Urinary bladder (tissue), 3 donors: ENCODE measurements at regions not wholly inside any gene's neighbourhood (a gene's known extent, or its start where the extent isn't known, plus 50 kb on each side); places are given as distances from the start of the nearest gene placed in this dataset.

Experiments
- DNase-seq: peaks from one replicate; pipeline ENCODE4 v3.0.0-alpha.2; 2015; ENCODE audit errors: extremely low spot score
- H3K27ac ChIP-seq: one replicate; pipeline ENCODE4 v1.5.1; 2013; ENCODE audit warnings: low read depth, mild to moderate bottlenecking, moderate library complexity
- H3K36me3 ChIP-seq: one replicate; pipeline ENCODE4 v1.6.1; 2013; ENCODE audit warnings: mild to moderate bottlenecking, moderate library complexity; ENCODE audit not compliant: insufficient read depth
- H3K4me1 ChIP-seq: one replicate; pipeline ENCODE4 v1.6.1; 2013; ENCODE audit warnings: mild to moderate bottlenecking, moderate library complexity; ENCODE audit not compliant: insufficient read depth
- H3K4me3 ChIP-seq: one replicate; pipeline ENCODE4 v1.5.1; 2013; ENCODE audit warnings: low read depth, low read length
- WGBS: extraction: QIAGEN DNeasy Blood & Tissue Kit; methylation state at CpG from one replicate; pipeline ENCODE4 v1.1.7; 2013; 5-methylcytosine and 5-hydroxymethylcytosine counted together
- donor health status: healthy with polysubstance abuse.
- donor health status: healthy.

- Histone ChIP-seq H3K27ac (no peak overlapping the region), H3K4me3 (no peak overlapping the region), H3K36me3 (no peaks in the 10 kb centered on the region), H3K4me1 (no peaks in the 10 kb centered on the region)
- no peak for DNase-seq
Measured at GRCh38 chr7:45993621-45994020, 72.5 kb upstream of the IGFBP3 start.

DNA sequence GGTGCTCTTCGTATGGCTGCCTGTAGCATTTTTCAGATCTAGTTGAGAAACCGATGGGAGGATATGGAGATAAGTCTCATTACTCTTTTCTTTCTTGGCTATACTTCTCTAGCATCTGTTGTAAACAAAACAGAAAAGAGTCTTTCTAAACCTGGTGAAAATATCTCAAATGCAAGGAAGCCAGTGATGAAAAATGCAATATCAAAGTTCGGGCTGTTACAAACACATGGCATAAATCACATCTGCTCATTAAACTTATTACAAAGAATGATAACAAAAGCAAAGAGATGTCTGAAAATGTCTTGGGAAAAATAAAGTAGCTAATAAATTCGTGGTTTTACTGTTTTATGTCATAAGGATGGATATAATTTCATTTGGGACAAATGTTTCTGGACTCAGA lies 71.8 kb upstream of the IGFBP3 start:
- Histone ChIP-seq H3K4me3 (no peak overlapping the region), H3K4me1 (no peaks in the 10 kb centered on the region), H3K27ac (no peak overlapping the region), H3K36me3 (no peaks in the 10 kb centered on the region)
- no peak for DNase-seq
- WGBS: 43% methylated on average over 4 of the region's 4 CpGs

GRCh38 chr7:45990276-45990675 lies 69.2 kb upstream of the IGFBP3 start:
- no peak overlapping the region for H3K4me3 ChIP-seq
- H3K36me3 ChIP-seq: no peaks in the 10 kb centered on the region
- no peaks in the 10 kb centered on the region for H3K4me1 ChIP-seq
- no peak for DNase-seq
- H3K27ac ChIP-seq: no peak overlapping the region
- WGBS: 74% methylated on average over 3 of the region's 3 CpGs

- no peaks in the 10 kb centered on the region for H3K36me3 ChIP-seq
- no peak for DNase-seq
- no peaks in the 10 kb centered on the region for H3K4me1 ChIP-seq
- no peak overlapping the region for H3K27ac ChIP-seq
- WGBS: 91% methylated on average over 9 of the region's 9 CpGs
- no peak overlapping the region for H3K4me3 ChIP-seq
Measured at GRCh38 chr7:45988405-45989057, 67.5 kb upstream of the IGFBP3 start.

DNA sequence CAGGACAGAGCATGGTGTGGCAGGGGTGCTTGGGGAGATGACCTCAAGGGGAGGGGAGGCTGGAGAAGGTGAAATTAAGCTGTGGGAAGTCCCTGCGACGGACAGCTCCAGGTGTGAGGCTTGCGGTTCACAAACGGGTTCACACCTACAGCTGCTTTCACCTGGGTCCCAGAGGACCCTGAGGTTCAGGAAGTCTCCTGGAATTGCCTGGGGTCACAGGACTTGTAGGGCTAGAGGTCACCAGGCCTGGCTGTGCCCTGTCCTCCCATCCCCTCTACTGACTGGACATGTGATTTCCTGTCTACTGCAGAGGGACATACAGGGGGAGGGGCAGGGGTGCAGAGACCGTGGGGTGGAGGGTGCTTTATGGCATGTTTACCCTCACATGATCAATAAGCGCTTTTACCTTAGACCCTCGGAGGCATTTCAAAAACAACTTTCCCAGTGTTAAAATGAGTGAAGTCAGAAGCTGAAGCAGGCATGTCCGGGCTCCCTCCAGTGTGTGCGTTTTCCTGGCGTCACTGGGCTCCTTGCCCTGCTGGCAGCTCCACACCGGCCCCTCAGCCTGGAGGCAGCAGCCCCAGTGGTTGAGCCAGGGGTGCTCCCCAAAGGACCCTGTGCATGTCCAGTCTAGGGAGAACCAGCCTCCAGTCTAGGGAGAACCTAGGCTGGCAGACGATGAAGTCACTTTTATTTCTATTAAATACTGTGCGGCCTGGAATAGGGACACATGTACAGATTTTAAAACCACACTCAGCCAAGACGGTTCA lies 66.6 kb upstream of the IGFBP3 start:
- WGBS: 77% methylated on average over 14 of the region's 14 CpGs
- no peak overlapping the region for H3K27ac ChIP-seq
- H3K4me1 ChIP-seq: no peaks in the 10 kb centered on the region
- H3K4me3 ChIP-seq: no peak overlapping the region
- no peaks in the 10 kb centered on the region for H3K36me3 ChIP-seq
- DNase-seq: no peak

- 96% methylated on average over 17 of the region's 17 CpGs for WGBS
- DNase-seq: no peak
- Histone ChIP-seq H3K4me3 (no peak overlapping the region), H3K4me1 (no peaks in the 10 kb centered on the region), H3K27ac (no peak overlapping the region), H3K36me3 (no peaks in the 10 kb centered on the region)
Measured at GRCh38 chr7:45986355-45987298, 65.6 kb upstream of the IGFBP3 start.

- Histone ChIP-seq H3K4me3 (no peak overlapping the region), H3K36me3 (no peaks in the 10 kb centered on the region), H3K27ac (no peak overlapping the region), H3K4me1 (no peaks in the 10 kb centered on the region)
- WGBS: 85% methylated on average over 4 of the region's 4 CpGs
- DNase-seq: no peak
Measured at GRCh38 chr7:45985902-45986301, 64.8 kb upstream of the IGFBP3 start.

GRCh38 chr7:45984386-45985295 lies 63.6 kb upstream of the IGFBP3 start:
- Histone ChIP-seq H3K4me3 (no peak overlapping the region), H3K4me1 (no peaks in the 10 kb centered on the region), H3K27ac (no peak overlapping the region), H3K36me3 (no peaks in the 10 kb centered on the region)
- WGBS: 85% methylated on average over 6 of the region's 6 CpGs
- no peak for DNase-seq

GRCh38 chr7:45983720-45984255 lies 62.7 kb upstream of the IGFBP3 start:
- H3K4me1 ChIP-seq: no peaks in the 10 kb centered on the region
- no peak overlapping the region for H3K4me3 ChIP-seq
- WGBS: 64% methylated on average over 6 of the region's 6 CpGs
- H3K27ac ChIP-seq: no peak overlapping the region
- H3K36me3 ChIP-seq: no peaks in the 10 kb centered on the region
- no peak for DNase-seq

DNA sequence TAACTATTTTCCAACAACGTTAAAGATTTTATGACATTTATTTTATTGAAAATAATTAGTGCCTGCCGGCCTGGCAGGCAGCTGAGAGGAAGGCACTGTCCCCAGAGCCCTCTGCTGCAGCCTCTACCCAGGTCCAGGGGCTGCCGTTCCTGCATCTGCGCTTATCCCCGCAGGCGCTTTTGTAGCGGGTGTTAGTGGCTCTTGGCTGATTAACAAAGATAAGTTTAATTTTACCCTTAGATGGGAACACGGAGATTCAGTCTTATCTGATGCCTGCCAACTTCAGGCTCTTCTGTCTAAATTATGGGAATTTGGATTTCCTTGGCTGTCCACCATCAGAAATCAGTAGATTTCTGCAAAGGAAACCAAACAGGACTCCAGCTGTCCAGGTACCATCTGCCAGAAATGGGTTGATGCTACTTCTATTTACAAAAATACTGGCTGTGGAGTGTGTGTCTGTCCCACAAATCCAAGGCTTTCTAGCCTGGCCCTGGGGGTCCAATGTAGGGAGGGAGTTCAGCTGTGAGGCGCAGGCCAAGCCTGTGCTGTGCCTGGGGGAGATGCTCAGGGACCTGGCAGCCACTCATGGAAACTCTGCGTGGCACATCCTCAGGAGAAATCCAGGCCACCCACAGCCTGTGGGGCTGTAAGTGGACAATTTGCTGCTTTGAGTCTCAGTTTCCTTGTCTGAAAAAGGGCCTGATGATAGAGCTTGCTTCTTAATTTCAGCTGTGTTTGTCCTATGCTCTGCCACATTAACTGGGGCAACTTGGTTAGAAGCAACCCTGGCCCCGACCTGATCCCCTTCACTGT lies 62.0 kb upstream of the IGFBP3 start:
- Histone ChIP-seq H3K4me1 (no peaks in the 10 kb centered on the region), H3K27ac (no peak overlapping the region), H3K36me3 (no peaks in the 10 kb centered on the region), H3K4me3 (no peak overlapping the region)
- DNase-seq: no peak
- 71% methylated on average over 11 of the region's 11 CpGs for WGBS

DNA sequence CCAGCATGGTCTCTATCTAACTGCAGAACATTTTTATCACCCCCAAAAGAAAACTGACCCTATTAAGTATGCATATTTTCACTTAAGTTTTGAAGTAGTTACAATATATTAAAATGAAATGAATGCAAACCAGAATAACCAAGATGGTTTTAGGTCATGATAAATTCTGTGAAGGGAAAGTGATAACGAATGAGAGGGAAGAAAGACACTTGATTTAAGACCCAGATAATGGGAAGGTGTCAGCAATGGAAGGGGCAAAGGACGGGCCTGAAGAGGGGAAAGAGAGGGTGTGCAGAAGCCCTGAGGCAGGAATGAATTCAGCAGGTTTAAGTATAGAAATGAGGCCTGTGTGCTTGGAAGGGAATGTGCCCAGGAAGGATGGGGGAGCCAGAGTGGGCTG lies 61.1 kb upstream of the IGFBP3 start:
- Histone ChIP-seq H3K36me3 (no peaks in the 10 kb centered on the region), H3K4me1 (no peaks in the 10 kb centered on the region), H3K27ac (no peak overlapping the region), H3K4me3 (no peak overlapping the region)
- WGBS: 91% methylated on average over 2 of the region's 2 CpGs
- no peak for DNase-seq

DNA sequence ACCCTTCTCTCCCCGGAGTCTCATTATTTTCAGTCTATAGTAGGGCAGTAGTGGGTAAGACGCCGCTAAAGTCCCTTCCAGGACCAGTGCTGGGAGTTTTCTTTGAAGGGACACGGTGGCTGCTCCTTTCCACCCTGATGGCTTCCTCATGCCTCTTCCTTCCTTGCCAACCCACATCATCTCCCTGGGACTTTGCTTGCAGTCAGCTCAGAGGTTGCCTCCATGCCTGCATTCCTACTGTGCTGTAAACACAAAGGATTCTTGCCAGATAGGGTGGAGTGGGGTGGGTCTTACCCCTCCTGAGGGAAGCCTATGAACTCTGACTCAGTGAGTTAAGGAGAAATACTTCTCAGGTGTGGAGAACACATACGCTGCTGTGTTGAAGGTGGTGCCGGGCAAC lies 59.9 kb upstream of the IGFBP3 start:
- H3K4me3 ChIP-seq: no peak overlapping the region
- no peak overlapping the region for H3K27ac ChIP-seq
- H3K4me1 ChIP-seq: no peaks in the 10 kb centered on the region
- WGBS: 91% methylated on average over 6 of the region's 6 CpGs
- no peak for DNase-seq
- no peaks in the 10 kb centered on the region for H3K36me3 ChIP-seq
